HepG2 (cell line): ENCODE measurements at regions not wholly inside any gene's neighbourhood (a gene's known extent, or its start where the extent isn't known, plus 50 kb on each side); places are given as distances from the start of the nearest gene placed in this dataset.

ENCODE experiments used
- ATAC-seq: fragments of 200-7000 bp; cut with Tn5 transposase; 3 replicates; pipeline ENCODE4 v1.9.1; 2020; ENCODE audit warnings: mild to moderate bottlenecking, moderate library complexity
- BruUV-seq: library from RNA; stranded (reverse); fragments of 400-500 nt; replicated peaks from 2 replicates; lab custom pipeline; 2021; lab: Mats Ljungman, UMichigan
- CTCF ChIA-PET: fragments of 300-600 bp; formaldehyde crosslinking; extraction: SDS; loops from one replicate; lab custom pipeline; 2021; ENCODE audit warnings: low total read pairs, inconsistent platforms, low intra/inter-chr PET ratio; lab: Yijun Ruan, JAX
- POLR2A ChIA-PET: fragments of 350-600 bp; sonication (Branson Sonifier 250); formaldehyde crosslinking; loops from one replicate; lab custom pipeline; 2020; ENCODE audit warnings: antibody characterized with exemption, inconsistent platforms; lab: Yijun Ruan, JAX
- DNase-seq: peaks from one replicate; pipeline ENCODE4 v3.0.0-alpha.2; 2015; ENCODE audit warnings: low spot score
- FAIRE-seq: peaks from 3 replicates; lab custom pipeline; 2011; peaks lifted over from hg19 to GRCh38; lab: Jason Lieb, UNC
- H2AFZ ChIP-seq: one replicate; pipeline ENCODE4 v1.6.1; 2011; ENCODE audit warnings: low read length, inconsistent platforms
- H3K27ac ChIP-seq: fragments of 300-600 bp; 3 replicates; pipeline ENCODE4 v1.8.0; 2011; ENCODE audit warnings: mixed run types, mild to moderate bottlenecking, mixed read lengths, low read length, inconsistent platforms; ENCODE audit not compliant: insufficient read depth; ENCODE audit errors: extremely low read length
- H3K27me3 ChIP-seq, 2 experiments: fragments of 200-600 bp in 1 of 2; 2 replicates in 1 of 2; 3 replicates in 1 of 2; pipeline versions ENCODE4 v1.6.0 to v1.8.0; 2011; ENCODE audit warnings: low read length in 2 of 2, mild to moderate bottlenecking in 2 of 2, moderate library complexity in 2 of 2, inconsistent platforms in 1 of 2; ENCODE audit not compliant: insufficient read depth in 2 of 2, control insufficient read depth in 1 of 2
- H3K36me3 ChIP-seq, 2 experiments: fragments of 200-600 bp in 1 of 2; replicated peaks in 1 of 2; 2 replicates in 1 of 2; 3 replicates in 1 of 2; pipeline versions ENCODE4 v1.5.1 to v1.8.0; 2011; ENCODE audit warnings: low read length in 2 of 2, inconsistent platforms in 1 of 2; ENCODE audit not compliant: insufficient read depth in 2 of 2, control insufficient read depth in 1 of 2
- H3K4me1 ChIP-seq: 2 replicates; pipeline ENCODE4 v1.5.1; 2012; ENCODE audit warnings: low read length, inconsistent platforms; ENCODE audit not compliant: insufficient read depth
- H3K4me2 ChIP-seq: 2 replicates; pipeline ENCODE4 v1.6.0; 2011; ENCODE audit warnings: low read depth, low read length, inconsistent platforms
- H3K4me3 ChIP-seq, 3 experiments: fragments of 200-600 bp in 1 of 3; sonication (generic), shearing (Covaris generic) in 1 of 3; replicated peaks in 1 of 3; 2 replicates each; pipeline ENCODE4 v1.5.1; 2011 to 2016; ENCODE audit warnings: low read length in 3 of 3, inconsistent platforms in 2 of 3, low read depth in 2 of 3, mild to moderate bottlenecking in 2 of 3, control low read depth in 1 of 3, mixed read lengths in 1 of 3; ENCODE audit not compliant: insufficient read depth in 1 of 3
- H3K79me2 ChIP-seq: one replicate; pipeline ENCODE4 v1.6.1; 2011; ENCODE audit warnings: low read length, inconsistent platforms; ENCODE audit not compliant: insufficient read depth
- H3K9ac ChIP-seq: 2 replicates; pipeline ENCODE4 v1.6.0; 2011; ENCODE audit warnings: mild to moderate bottlenecking, low read depth, low read length, inconsistent platforms; ENCODE audit not compliant: insufficient read depth
- H3K9me3 ChIP-seq: 2 replicates; pipeline ENCODE4 v1.5.1; 2012; ENCODE audit warnings: mild to moderate bottlenecking, low read length
- H4K20me1 ChIP-seq: 2 replicates; pipeline ENCODE4 v1.6.0; 2011; ENCODE audit warnings: inconsistent platforms, mild to moderate bottlenecking, low read length, moderate library complexity; ENCODE audit not compliant: insufficient read depth
- ATF5 ChIP-seq: sonication (generic); formaldehyde crosslinking; IDR thresholded peaks from 2 replicates; pipeline ENCODE4 v1.4.0; 2020; ENCODE audit warnings: mild to moderate bottlenecking, low read depth, missing genetic modification reagents
- BATF2 ChIP-seq: sonication (generic); formaldehyde crosslinking; IDR thresholded peaks from 2 replicates; pipeline ENCODE4 v1.8.0; 2022; ENCODE audit warnings: mild to moderate bottlenecking, missing genetic modification reagents, moderate library complexity
- FOXJ3 ChIP-seq: sonication (generic); formaldehyde crosslinking; IDR thresholded peaks from 2 replicates; pipeline ENCODE4 v1.4.0; 2020; ENCODE audit warnings: missing genetic modification reagents, mild to moderate bottlenecking, borderline replicate concordance
- HNRNPL ChIP-seq: fragments of 200-400 bp; formaldehyde crosslinking; IDR thresholded peaks from 2 replicates; pipeline ENCODE4 v1.6.1; 2017; ENCODE audit warnings: mild to moderate bottlenecking, low read depth, low read length
- NR1H2 ChIP-seq: sonication (generic); formaldehyde crosslinking; IDR thresholded peaks from 2 replicates; pipeline ENCODE4 v1.8.1; 2022; ENCODE audit warnings: low read depth, missing genetic modification reagents, borderline replicate concordance
- PAXIP1 ChIP-seq: sonication (generic); formaldehyde crosslinking; conservative IDR thresholded peaks from 2 replicates; pipeline ENCODE4 v1.4.0; 2020; ENCODE audit warnings: mild to moderate bottlenecking, missing genetic modification reagents, moderate library complexity
- RXRA ChIP-seq: sonication (generic); formaldehyde crosslinking; IDR thresholded peaks from 2 replicates; pipeline ENCODE4 v1.5.1; 2020; ENCODE audit warnings: missing genetic modification reagents
- TBX2 ChIP-seq: sonication (generic); formaldehyde crosslinking; IDR thresholded peaks from 2 replicates; pipeline ENCODE4 v1.5.0; 2020; ENCODE audit warnings: missing genetic modification reagents, mild to moderate bottlenecking, borderline replicate concordance
- ZMYM3 ChIP-seq: sonication (generic); formaldehyde crosslinking; IDR thresholded peaks from 2 replicates; pipeline ENCODE4 v1.5.1; 2020; ENCODE audit warnings: mild to moderate bottlenecking, missing genetic modification reagents
- ZNF260 ChIP-seq: sonication (generic); formaldehyde crosslinking; IDR thresholded peaks from 2 replicates; pipeline ENCODE4 v1.4.0; 2020; ENCODE audit warnings: missing genetic modification reagents, low read depth, mild to moderate bottlenecking, borderline replicate concordance
- ZNF30 ChIP-seq: sonication (generic); formaldehyde crosslinking; IDR thresholded peaks from 2 replicates; pipeline ENCODE4 v1.5.0; 2020; ENCODE audit warnings: mild to moderate bottlenecking, missing genetic modification reagents
- ZNF850 ChIP-seq: sonication (generic); formaldehyde crosslinking; conservative IDR thresholded peaks from 2 replicates; pipeline ENCODE4 v1.9.0; 2021; ENCODE audit warnings: mild to moderate bottlenecking, missing genetic modification reagents
- ZNF878 ChIP-seq: sonication (generic); formaldehyde crosslinking; IDR thresholded peaks from 2 replicates; pipeline ENCODE4 v1.8.1; 2023; ENCODE audit warnings: mild to moderate bottlenecking, missing genetic modification reagents, moderate library complexity
- ZNF891 ChIP-seq: sonication (generic); formaldehyde crosslinking; IDR thresholded peaks from 2 replicates; pipeline ENCODE4 v1.5.0; 2020; ENCODE audit warnings: mild to moderate bottlenecking, missing genetic modification reagents
- WGBS: methylation state at CpG from one replicate; pipeline ENCODE4 v1.1.6; 2017; ENCODE audit warnings: low lambda C conversion rate; 5-methylcytosine and 5-hydroxymethylcytosine counted together
- in situ Hi-C: cut with HindIII; loops from 2 replicates; pipeline ENCODE4 v1.10.0; 2017; ENCODE audit warnings: low pct_unique_long_range_greater_than_20kb; ENCODE audit not compliant: extremely low pct_ligation_motif_present
- intact Hi-C: fragments of 100-400 bp; cut with micrococcal nuclease; formaldehyde crosslinking; loops from one replicate; pipeline ENCODE4 v1.10.0; 2022; ENCODE audit not compliant: unreplicated experiment
- TF ChIP-seq, protein P1 (sequence below), 2 experiments: IDR thresholded peaks; 2 replicates each; pipeline ENCODE4 v1.6.1; 2011 to 2012; ENCODE audit warnings: low read length in 2 of 2, borderline replicate concordance in 1 of 2, low read depth in 1 of 2, mild to moderate bottlenecking in 1 of 2, moderate library complexity in 1 of 2

- no peak for TF ChIP-seq PAXIP1 (CRISPR knock-in tag)
- no peak for TF ChIP-seq RXRA (CRISPR knock-in tag)
- TF ChIP-seq, protein P1, sequence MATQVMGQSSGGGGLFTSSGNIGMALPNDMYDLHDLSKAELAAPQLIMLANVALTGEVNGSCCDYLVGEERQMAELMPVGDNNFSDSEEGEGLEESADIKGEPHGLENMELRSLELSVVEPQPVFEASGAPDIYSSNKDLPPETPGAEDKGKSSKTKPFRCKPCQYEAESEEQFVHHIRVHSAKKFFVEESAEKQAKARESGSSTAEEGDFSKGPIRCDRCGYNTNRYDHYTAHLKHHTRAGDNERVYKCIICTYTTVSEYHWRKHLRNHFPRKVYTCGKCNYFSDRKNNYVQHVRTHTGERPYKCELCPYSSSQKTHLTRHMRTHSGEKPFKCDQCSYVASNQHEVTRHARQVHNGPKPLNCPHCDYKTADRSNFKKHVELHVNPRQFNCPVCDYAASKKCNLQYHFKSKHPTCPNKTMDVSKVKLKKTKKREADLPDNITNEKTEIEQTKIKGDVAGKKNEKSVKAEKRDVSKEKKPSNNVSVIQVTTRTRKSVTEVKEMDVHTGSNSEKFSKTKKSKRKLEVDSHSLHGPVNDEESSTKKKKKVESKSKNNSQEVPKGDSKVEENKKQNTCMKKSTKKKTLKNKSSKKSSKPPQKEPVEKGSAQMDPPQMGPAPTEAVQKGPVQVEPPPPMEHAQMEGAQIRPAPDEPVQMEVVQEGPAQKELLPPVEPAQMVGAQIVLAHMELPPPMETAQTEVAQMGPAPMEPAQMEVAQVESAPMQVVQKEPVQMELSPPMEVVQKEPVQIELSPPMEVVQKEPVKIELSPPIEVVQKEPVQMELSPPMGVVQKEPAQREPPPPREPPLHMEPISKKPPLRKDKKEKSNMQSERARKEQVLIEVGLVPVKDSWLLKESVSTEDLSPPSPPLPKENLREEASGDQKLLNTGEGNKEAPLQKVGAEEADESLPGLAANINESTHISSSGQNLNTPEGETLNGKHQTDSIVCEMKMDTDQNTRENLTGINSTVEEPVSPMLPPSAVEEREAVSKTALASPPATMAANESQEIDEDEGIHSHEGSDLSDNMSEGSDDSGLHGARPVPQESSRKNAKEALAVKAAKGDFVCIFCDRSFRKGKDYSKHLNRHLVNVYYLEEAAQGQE (IDR thresholded peaks at IDR 0.05; ENCODE audit: borderline replicate concordance in 1 of 2, low read depth in 1 of 2, low read length in 2 of 2) = no peak
- TF ChIP-seq HNRNPL = no peak
Measured at GRCh38 chr4:24117975-24118374, 228.1 kb upstream of the PPARGC1A start (continued).

DNA sequence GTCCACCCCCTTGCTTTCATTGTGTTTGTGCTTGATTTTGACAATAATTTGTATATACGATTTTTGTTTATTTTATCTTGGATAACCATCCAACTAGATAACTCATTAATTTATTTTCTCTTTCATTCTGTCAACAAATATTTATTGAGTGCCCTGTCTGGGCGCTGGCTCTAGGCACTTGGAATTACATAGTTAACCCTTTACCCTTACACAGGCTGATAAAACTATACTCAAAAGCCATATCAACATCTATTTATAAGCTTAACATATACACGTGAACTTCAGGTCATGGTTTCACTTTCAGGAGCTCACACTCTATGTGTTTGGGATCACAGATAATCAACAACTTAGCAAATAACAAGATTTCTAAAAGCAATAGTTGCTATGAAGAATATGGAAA is 226.3 kb upstream of the PPARGC1A start:
- Histone ChIP-seq H3K4me3 (no peak overlapping the region), H3K27me3 (no peaks in the 10 kb centered on the region), H3K27ac (no peak overlapping the region), H3K9me3 (no peaks in the 10 kb centered on the region), H2AFZ (no peak overlapping the region), H4K20me1 (no peaks in the 10 kb centered on the region), H3K79me2 (no peaks in the 10 kb centered on the region), H3K4me1 (no peaks in the 10 kb centered on the region), H3K9ac (no peak overlapping the region), H3K36me3 (no peaks in the 10 kb centered on the region), H3K4me2 (no peak overlapping the region)
- in situ Hi-C loops (no loop called here), intact Hi-C loops (no loop called here)
- POLR2A ChIA-PET = no interaction called here
- WGBS = 14% methylated on average over 3 of the region's 3 CpGs
- ATAC-seq (no peak), FAIRE-seq (no peak), DNase-seq (no peak)
- CTCF ChIA-PET = no interaction called here
- no TSS peak for BruUV-seq
- no peak for TF ChIP-seq ZMYM3 (CRISPR knock-in tag)
- TF ChIP-seq TBX2 (CRISPR knock-in tag) = no peak
- no peak for TF ChIP-seq BATF2 (CRISPR knock-in tag)
- no peak for TF ChIP-seq ZNF30 (CRISPR knock-in tag)
- no peak for TF ChIP-seq ZNF850 (CRISPR knock-in tag)
- no peak for TF ChIP-seq ATF5
- no peak for TF ChIP-seq FOXJ3
- no peak for TF ChIP-seq NR1H2 (CRISPR knock-in tag)
- no peak for TF ChIP-seq ZNF878 (CRISPR knock-in tag)
- TF ChIP-seq ZNF260 (CRISPR knock-in tag) = no peak
- TF ChIP-seq ZNF891 = no peak
